ENCODE measurements at regions not wholly inside any gene's neighbourhood (a gene's known extent, or its start where the extent isn't known, plus 50 kb on each side); places are given as distances from the start of the nearest gene placed in this dataset.

DNA sequence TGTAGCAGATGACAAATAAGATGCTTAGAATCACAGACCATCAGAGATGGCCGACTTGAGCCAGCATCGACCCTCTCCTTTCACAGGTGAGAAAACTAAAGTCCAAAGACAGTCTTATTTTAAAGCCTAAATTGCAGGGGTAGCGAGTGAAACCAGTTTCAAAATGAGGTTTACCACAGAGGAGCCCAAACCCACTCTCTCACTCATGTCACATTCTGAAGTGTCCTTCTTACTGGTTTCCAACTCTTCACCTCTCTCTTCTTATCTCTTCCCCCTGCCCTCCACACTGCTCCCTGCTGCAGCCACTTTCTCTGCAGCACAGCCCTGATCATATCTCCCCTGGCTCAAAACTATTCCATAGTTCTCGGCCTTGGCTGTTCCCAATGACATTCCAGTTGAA lies 57.0 kb upstream of the NID2 start:
- TF ChIP-seq FOXM1 (IDR thresholded peaks at IDR 0.05; ENCODE audit: borderline replicate concordance, low read depth) (no peak), NFIC (IDR thresholded peaks at IDR 0.05) (no peak), RAD21 (IDR thresholded peaks at IDR 0.05; ENCODE audit: low read depth) (no peak), EP300 (IDR thresholded peaks at IDR 0.05; ENCODE audit: borderline replicate concordance) (no peak), ZBTB7A (IDR thresholded peaks at IDR 0.05; ENCODE audit: low read depth) (no peak), CREB1 (IDR thresholded peaks at IDR 0.05; ENCODE audit: low read depth) (no peak), TAF1 (IDR thresholded peaks at IDR 0.05; ENCODE audit: low read depth) (no peak), YY1 (IDR thresholded peaks at IDR 0.05; ENCODE audit: low read depth) (no peak), CEBPB (IDR thresholded peaks at IDR 0.05) (no peak)
- TF ChIP-seq, protein P1, sequence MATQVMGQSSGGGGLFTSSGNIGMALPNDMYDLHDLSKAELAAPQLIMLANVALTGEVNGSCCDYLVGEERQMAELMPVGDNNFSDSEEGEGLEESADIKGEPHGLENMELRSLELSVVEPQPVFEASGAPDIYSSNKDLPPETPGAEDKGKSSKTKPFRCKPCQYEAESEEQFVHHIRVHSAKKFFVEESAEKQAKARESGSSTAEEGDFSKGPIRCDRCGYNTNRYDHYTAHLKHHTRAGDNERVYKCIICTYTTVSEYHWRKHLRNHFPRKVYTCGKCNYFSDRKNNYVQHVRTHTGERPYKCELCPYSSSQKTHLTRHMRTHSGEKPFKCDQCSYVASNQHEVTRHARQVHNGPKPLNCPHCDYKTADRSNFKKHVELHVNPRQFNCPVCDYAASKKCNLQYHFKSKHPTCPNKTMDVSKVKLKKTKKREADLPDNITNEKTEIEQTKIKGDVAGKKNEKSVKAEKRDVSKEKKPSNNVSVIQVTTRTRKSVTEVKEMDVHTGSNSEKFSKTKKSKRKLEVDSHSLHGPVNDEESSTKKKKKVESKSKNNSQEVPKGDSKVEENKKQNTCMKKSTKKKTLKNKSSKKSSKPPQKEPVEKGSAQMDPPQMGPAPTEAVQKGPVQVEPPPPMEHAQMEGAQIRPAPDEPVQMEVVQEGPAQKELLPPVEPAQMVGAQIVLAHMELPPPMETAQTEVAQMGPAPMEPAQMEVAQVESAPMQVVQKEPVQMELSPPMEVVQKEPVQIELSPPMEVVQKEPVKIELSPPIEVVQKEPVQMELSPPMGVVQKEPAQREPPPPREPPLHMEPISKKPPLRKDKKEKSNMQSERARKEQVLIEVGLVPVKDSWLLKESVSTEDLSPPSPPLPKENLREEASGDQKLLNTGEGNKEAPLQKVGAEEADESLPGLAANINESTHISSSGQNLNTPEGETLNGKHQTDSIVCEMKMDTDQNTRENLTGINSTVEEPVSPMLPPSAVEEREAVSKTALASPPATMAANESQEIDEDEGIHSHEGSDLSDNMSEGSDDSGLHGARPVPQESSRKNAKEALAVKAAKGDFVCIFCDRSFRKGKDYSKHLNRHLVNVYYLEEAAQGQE (IDR thresholded peaks at IDR 0.05; ENCODE audit: low read depth) = no peak
- TF ChIP-seq, protein P2, sequence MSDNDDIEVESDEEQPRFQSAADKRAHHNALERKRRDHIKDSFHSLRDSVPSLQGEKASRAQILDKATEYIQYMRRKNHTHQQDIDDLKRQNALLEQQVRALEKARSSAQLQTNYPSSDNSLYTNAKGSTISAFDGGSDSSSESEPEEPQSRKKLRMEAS (IDR thresholded peaks at IDR 0.05) = no peak

Measured in Ishikawa (cell line).